OCI-LY3 (cell line): ENCODE measurements at regions not wholly inside any gene's neighbourhood (a gene's known extent, or its start where the extent isn't known, plus 50 kb on each side); places are given as distances from the start of the nearest gene placed in this dataset.
"Not testable (repeated sequence)": the region's sequence is repeated elsewhere in the genome, so short reads cannot be mapped to it uniquely, and the experiment has no call there.

Experiments used
- H2AFZ ChIP-seq: fragments of 200-600, 300-600 bp; shearing (Covaris generic); 2 replicates; pipeline ENCODE4 v1.6.0; 2014; ENCODE audit warnings: antibody characterized with exemption, low read depth, low read length
- H3K27ac ChIP-seq: fragments of 200-600, 300-600 bp; sonication (generic); 2 replicates; pipeline ENCODE4 v1.5.1; 2014; ENCODE audit warnings: mild to moderate bottlenecking, low read length, moderate library complexity, mixed read lengths
- H3K27me3 ChIP-seq: fragments of 200-600, 300-600 bp; sonication (generic); 2 replicates; pipeline ENCODE4 v1.6.1; 2014; ENCODE audit warnings: low read depth, low read length, mixed read lengths
- H3K36me3 ChIP-seq: fragments of 200-600, 300-600 bp; sonication (generic); replicated peaks from 2 replicates; pipeline ENCODE3; 2014; ENCODE audit warnings: low read depth, low read length, mixed read lengths
- H3K4me1 ChIP-seq: fragments of 300-600, 200-600 bp; sonication (generic); 2 replicates; pipeline ENCODE4 v1.6.1; 2014; ENCODE audit warnings: low read length, mixed read lengths
- H3K4me2 ChIP-seq: fragments of 200-600, 300-600 bp; sonication (generic); 2 replicates; pipeline ENCODE4 v1.6.1; 2014; ENCODE audit warnings: low read length, mixed read lengths
- H3K4me3 ChIP-seq: fragments of 300-600, 200-600 bp; sonication (generic); 2 replicates; pipeline ENCODE4 v1.5.1; 2014; ENCODE audit warnings: antibody characterized with exemption, mild to moderate bottlenecking, low read length, moderate library complexity
- H3K79me2 ChIP-seq: fragments of 300-600, 200-600 bp; shearing (Covaris generic); 2 replicates; pipeline ENCODE4 v1.6.1; 2014; ENCODE audit warnings: mild to moderate bottlenecking, low read length, mixed read lengths
- H3K9ac ChIP-seq: fragments of 300-600, 200-600 bp; shearing (Covaris generic); 2 replicates; pipeline ENCODE4 v1.6.0; 2014; ENCODE audit warnings: mild to moderate bottlenecking, low read length, moderate library complexity
- H3K9me3 ChIP-seq: fragments of 200-600, 300-600 bp; shearing (Covaris generic); 2 replicates; pipeline ENCODE4 v1.6.1; 2014; ENCODE audit warnings: low read length, mixed read lengths; ENCODE audit not compliant: insufficient read depth
- H4K20me1 ChIP-seq: fragments of 200-600, 300-600 bp; sonication (generic); 2 replicates; pipeline ENCODE4 v1.6.1; 2016; ENCODE audit warnings: low read length, mixed read lengths; ENCODE audit not compliant: insufficient read depth
- EZH2phosphoT487 ChIP-seq: fragments of 200-600 bp; shearing (Covaris generic); IDR thresholded peaks from 2 replicates; pipeline ENCODE4 v1.6.1; 2018; ENCODE audit warnings: antibody characterized with exemption, mixed run types, low read depth
- TF ChIP-seq, protein P1 (sequence below): fragments of 200-600, 300-600 bp; sonication (generic); IDR thresholded peaks from 2 replicates; pipeline ENCODE4 v1.5.1; 2014; ENCODE audit warnings: antibody characterized with exemption, low read length, low read depth

DNA sequence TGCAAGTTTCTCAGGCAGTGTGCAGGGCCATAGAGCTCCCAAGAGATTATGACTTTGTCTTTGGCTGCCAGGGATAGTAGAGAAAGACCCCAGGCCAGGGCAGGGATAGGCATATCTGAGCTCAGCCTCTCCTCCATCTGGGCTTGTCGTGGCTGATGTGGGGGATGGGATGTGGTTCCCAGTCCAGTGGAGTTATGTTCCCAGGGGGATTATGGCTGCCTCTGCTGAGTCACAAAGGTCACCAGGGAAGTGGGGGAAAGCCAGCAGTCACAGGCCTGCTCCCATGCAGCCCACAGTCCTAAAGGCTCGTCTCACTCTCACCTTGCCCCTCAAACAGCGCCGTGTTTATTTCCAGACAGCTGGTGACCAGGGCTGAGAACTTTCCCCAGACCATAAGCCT is 354.9 kb downstream of the SI start:
- H3K36me3 ChIP-seq = no peaks in the 10 kb centered on the region
- no peaks in the 10 kb centered on the region for H3K9me3 ChIP-seq
- H4K20me1 ChIP-seq = no peaks in the 10 kb centered on the region
- no peaks in the 10 kb centered on the region for H3K27me3 ChIP-seq
- 0 out of 2 replicates have a peak overlapping the region, but pooled peaks have one; percentile 70 for H2AFZ ChIP-seq
- TF ChIP-seq EZH2phosphoT487 = no peak
- TF ChIP-seq, protein P1, sequence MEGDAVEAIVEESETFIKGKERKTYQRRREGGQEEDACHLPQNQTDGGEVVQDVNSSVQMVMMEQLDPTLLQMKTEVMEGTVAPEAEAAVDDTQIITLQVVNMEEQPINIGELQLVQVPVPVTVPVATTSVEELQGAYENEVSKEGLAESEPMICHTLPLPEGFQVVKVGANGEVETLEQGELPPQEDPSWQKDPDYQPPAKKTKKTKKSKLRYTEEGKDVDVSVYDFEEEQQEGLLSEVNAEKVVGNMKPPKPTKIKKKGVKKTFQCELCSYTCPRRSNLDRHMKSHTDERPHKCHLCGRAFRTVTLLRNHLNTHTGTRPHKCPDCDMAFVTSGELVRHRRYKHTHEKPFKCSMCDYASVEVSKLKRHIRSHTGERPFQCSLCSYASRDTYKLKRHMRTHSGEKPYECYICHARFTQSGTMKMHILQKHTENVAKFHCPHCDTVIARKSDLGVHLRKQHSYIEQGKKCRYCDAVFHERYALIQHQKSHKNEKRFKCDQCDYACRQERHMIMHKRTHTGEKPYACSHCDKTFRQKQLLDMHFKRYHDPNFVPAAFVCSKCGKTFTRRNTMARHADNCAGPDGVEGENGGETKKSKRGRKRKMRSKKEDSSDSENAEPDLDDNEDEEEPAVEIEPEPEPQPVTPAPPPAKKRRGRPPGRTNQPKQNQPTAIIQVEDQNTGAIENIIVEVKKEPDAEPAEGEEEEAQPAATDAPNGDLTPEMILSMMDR = no peak
- H3K4me3 ChIP-seq = no peak overlapping the region
- no peak overlapping the region for H3K4me2 ChIP-seq
- H3K9ac ChIP-seq = no peak overlapping the region
- H3K4me1 ChIP-seq = no peaks in the 10 kb centered on the region
- no peaks in the 10 kb centered on the region for H3K79me2 ChIP-seq
- no peak overlapping the region for H3K27ac ChIP-seq

DNA sequence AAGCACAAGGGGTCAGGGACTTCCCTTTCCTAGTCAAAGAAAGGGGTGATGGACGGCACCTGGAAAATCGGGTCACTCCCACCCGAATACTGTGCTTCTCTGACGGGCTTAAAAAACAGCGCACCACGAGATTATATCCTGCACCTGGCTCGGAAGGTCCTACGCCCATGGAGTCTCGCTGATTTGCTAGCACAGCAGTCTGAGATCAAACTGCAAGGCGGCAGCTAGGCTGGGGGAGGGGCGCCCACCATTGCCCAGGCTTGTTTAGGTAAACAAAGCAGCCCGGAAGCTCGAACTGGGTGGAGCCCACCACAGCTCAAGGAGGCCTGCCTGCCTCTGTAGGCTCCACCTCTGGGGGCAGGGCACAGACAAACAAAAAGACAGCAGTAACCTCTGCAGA is 375.5 kb downstream of the SI start:
- H2AFZ ChIP-seq, H3K9ac ChIP-seq, H3K4me3 ChIP-seq: not testable (repeated sequence)

DNA sequence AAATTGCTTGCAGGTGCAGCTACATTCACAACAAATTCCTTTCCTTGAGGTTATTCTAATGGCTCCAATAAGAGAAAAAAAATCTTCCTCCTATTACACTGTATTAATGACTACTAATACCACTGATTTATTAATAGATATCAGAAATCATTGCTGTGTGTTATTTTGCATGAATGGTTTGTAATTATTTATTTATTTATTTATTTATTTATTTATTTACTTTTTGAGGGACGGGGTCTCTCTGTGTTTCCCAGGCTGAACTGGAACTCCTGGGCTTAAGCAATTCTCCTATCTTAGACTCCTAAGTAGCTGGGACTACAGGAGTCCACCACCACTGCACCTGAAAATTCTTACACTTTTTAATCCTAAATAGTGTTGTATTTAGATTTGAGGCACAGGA is 390.4 kb downstream of the SI start:
- no peaks in the 10 kb centered on the region for H3K9me3 ChIP-seq
- no peaks in the 10 kb centered on the region for H3K79me2 ChIP-seq

More for the DNA sequence above, 375.5 kb downstream of the SI start:
- H3K9me3 ChIP-seq, H3K4me2 ChIP-seq, H3K36me3 ChIP-seq, H3K4me1 ChIP-seq, H3K79me2 ChIP-seq, H3K27me3 ChIP-seq, H4K20me1 ChIP-seq, H3K27ac ChIP-seq: not testable (repeated sequence)

DNA sequence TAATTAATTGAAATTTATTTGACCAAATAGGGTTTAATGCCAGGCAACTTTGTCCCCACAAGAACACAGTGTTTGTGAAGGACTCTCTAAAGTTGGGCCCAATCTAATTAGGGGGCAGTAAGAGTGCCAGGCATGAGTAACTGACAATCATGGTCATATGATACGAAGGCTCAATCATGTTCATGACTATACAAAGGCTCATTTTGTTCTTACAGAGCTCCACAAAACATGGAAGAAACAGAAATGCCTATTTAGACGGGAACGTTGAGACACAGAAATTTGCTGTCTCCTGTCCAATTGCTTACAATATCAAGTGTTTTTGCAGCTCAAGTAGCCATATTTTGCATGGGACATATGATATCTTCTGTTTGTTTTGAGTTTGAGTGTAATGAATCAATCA is 391.1 kb downstream of the SI start:
- no peak overlapping the region for H3K4me2 ChIP-seq
- H3K4me1 ChIP-seq = no peaks in the 10 kb centered on the region
- no peaks in the 10 kb centered on the region for H3K27me3 ChIP-seq
- no peaks in the 10 kb centered on the region for H4K20me1 ChIP-seq
- TF ChIP-seq EZH2phosphoT487 = no peak
- TF ChIP-seq, protein P1 = no peak
- H3K27ac ChIP-seq = no peak overlapping the region
- H3K9me3 ChIP-seq = no peaks in the 10 kb centered on the region
- H3K4me3 ChIP-seq = no peak overlapping the region
- H3K9ac ChIP-seq = no peak overlapping the region
- no peak overlapping the region for H2AFZ ChIP-seq
- no peaks in the 10 kb centered on the region for H3K36me3 ChIP-seq
- no peaks in the 10 kb centered on the region for H3K79me2 ChIP-seq

More for the DNA sequence above, 390.4 kb downstream of the SI start:
- H3K4me2 ChIP-seq = no peak overlapping the region
- H3K4me1 ChIP-seq = no peaks in the 10 kb centered on the region
- H3K9ac ChIP-seq = no peak overlapping the region
- H3K27me3 ChIP-seq = no peaks in the 10 kb centered on the region
- no peak for TF ChIP-seq EZH2phosphoT487
- TF ChIP-seq, protein P1 = no peak
- H4K20me1 ChIP-seq = no peaks in the 10 kb centered on the region
- H3K27ac ChIP-seq = no peak overlapping the region
- H2AFZ ChIP-seq = no peak overlapping the region
- H3K36me3 ChIP-seq = no peaks in the 10 kb centered on the region
- no peak overlapping the region for H3K4me3 ChIP-seq

DNA sequence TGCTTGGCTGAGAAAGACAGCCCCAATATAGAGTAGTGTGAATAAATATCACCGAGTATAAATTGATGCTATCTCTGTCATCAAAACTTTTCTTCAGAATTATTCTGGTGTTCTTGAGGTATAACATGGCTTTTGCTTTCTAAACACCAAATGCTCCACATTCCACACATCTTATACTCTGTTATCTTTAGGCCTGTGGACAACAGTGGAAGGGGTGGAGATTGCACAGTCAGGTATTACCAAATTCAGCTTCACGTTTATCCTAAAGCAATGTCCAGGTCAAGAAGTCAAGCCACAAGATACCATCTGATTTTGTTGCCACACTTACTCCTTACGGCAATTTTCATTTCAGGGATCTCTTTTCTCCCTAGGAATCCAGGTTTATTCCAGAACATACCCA is 394.8 kb downstream of the SI start:
- Histone ChIP-seq H3K79me2 (no peaks in the 10 kb centered on the region), H3K4me3 (no peak overlapping the region), H3K36me3 (no peaks in the 10 kb centered on the region), H3K27ac (no peak overlapping the region), H3K9ac (no peak overlapping the region), H3K27me3 (no peaks in the 10 kb centered on the region), H3K4me1 (no peaks in the 10 kb centered on the region), H2AFZ (no peak overlapping the region), H4K20me1 (no peaks in the 10 kb centered on the region), H3K4me2 (no peak overlapping the region), H3K9me3 (no peaks in the 10 kb centered on the region)
- TF ChIP-seq, protein P1 = no peak
- TF ChIP-seq EZH2phosphoT487 = no peak
